ENCODE measurements at regions not wholly inside any gene's neighbourhood (a gene's known extent, or its start where the extent isn't known, plus 50 kb on each side); places are given as distances from the start of the nearest gene placed in this dataset.

GRCh38 chr14:106837870-106838269 lies 1311.5 kb downstream of the TMEM121 start:
- CTCF ChIA-PET = no interaction called here
- Histone ChIP-seq H3K4me1 (ENCODE audit: insufficient read depth, low read length) (peaks cover 11% of the 10 kb centered on the region), H3K9me2 (replicated peaks; ENCODE audit: low read length) (no peaks in the 10 kb centered on the region), H3K4me2 (ENCODE audit: low read length) (no peak overlapping the region), H4K20me1 (ENCODE audit: low read length) (no peaks in the 10 kb centered on the region), H3K36me3 (ENCODE audit: low read depth, low read length) (no peaks in the 10 kb centered on the region), H3K4me3 (ENCODE audit: low read length) (no peak overlapping the region), H3K79me2 (ENCODE audit: low read length) (no peaks in the 10 kb centered on the region), H3K27ac (ENCODE audit: low read length) (no peak overlapping the region), H3K9me3 (ENCODE audit: low read length) (no peaks in the 10 kb centered on the region), H3F3A (ENCODE audit: low read length, unreplicated experiment) (no peaks in the 10 kb centered on the region), H2AFZ (ENCODE audit: low read length) (no peak overlapping the region), H3K27me3 (ENCODE audit: low read length) (no peaks in the 10 kb centered on the region), H3K9ac (ENCODE audit: low read length) (no peak overlapping the region)
- TF ChIP-seq EZH2phosphoT487 (IDR thresholded peaks at IDR 0.05; ENCODE audit: borderline replicate concordance, low read length) = no peak
- TF ChIP-seq EZH2 (IDR thresholded peaks at IDR 0.05; ENCODE audit: low read length, unreplicated experiment) = no peak
- no peak for TF ChIP-seq CTCF (conservative IDR thresholded peaks at IDR 0.05; ENCODE audit: low read depth, low read length)
- no TSS peak for BruUV-seq (replicated peaks)
- DNase-seq (no peak), ATAC-seq (no peak)
- POLR2A ChIA-PET (ENCODE audit: unreplicated experiment) = no interaction called here
- intact Hi-C loops (cut with micrococcal nuclease) = no loop called here

GRCh38 chr14:106838991-106839769 lies 1312.8 kb downstream of the TMEM121 start:
- ATAC-seq = no peak
- H3K27ac ChIP-seq (ENCODE audit: low read length) = no peak overlapping the region
- H2AFZ ChIP-seq (ENCODE audit: low read length) = no peak overlapping the region
- DNase-seq = no peak
- H3F3A ChIP-seq (ENCODE audit: low read length, unreplicated experiment) = no peaks in the 10 kb centered on the region
- TF ChIP-seq EZH2 (IDR thresholded peaks at IDR 0.05; ENCODE audit: low read length, unreplicated experiment) = no peak
- no peak for TF ChIP-seq EZH2phosphoT487 (IDR thresholded peaks at IDR 0.05; ENCODE audit: borderline replicate concordance, low read length)
- TF ChIP-seq CTCF (conservative IDR thresholded peaks at IDR 0.05; ENCODE audit: low read depth, low read length) = no peak
- no peak overlapping the region for H3K4me2 ChIP-seq (ENCODE audit: low read length)
- no peak overlapping the region for H3K4me3 ChIP-seq (ENCODE audit: low read length)
- H3K4me1 ChIP-seq (ENCODE audit: insufficient read depth, low read length) = peaks cover 17% of the 10 kb centered on the region
- no peaks in the 10 kb centered on the region for H3K9me2 ChIP-seq (replicated peaks; ENCODE audit: low read length)
- ChIA-PET CTCF (no interaction called here), POLR2A (ENCODE audit: unreplicated experiment) (no interaction called here)
- no TSS peak for BruUV-seq (replicated peaks)
- H3K36me3 ChIP-seq (ENCODE audit: low read depth, low read length) = no peaks in the 10 kb centered on the region
- H4K20me1 ChIP-seq (ENCODE audit: low read length) = no peaks in the 10 kb centered on the region
- no peaks in the 10 kb centered on the region for H3K79me2 ChIP-seq (ENCODE audit: low read length)
- no peaks in the 10 kb centered on the region for H3K27me3 ChIP-seq (ENCODE audit: low read length)
- intact Hi-C loops (cut with micrococcal nuclease) = no loop called here
- H3K9ac ChIP-seq (ENCODE audit: low read length) = no peak overlapping the region
- H3K9me3 ChIP-seq (ENCODE audit: low read length) = no peaks in the 10 kb centered on the region

GRCh38 chr14:106840258-106840657 lies 1313.9 kb downstream of the TMEM121 start:
- Histone ChIP-seq H2AFZ (ENCODE audit: low read length) (no peak overlapping the region), H3K9ac (ENCODE audit: low read length) (no peak overlapping the region), H4K20me1 (ENCODE audit: low read length) (no peaks in the 10 kb centered on the region), H3K4me3 (ENCODE audit: low read length) (no peak overlapping the region), H3K27me3 (ENCODE audit: low read length) (no peaks in the 10 kb centered on the region), H3K79me2 (ENCODE audit: low read length) (no peaks in the 10 kb centered on the region), H3K9me3 (ENCODE audit: low read length) (no peaks in the 10 kb centered on the region), H3K4me2 (ENCODE audit: low read length) (no peak overlapping the region), H3K36me3 (ENCODE audit: low read depth, low read length) (no peaks in the 10 kb centered on the region), H3F3A (ENCODE audit: low read length, unreplicated experiment) (no peaks in the 10 kb centered on the region), H3K9me2 (replicated peaks; ENCODE audit: low read length) (no peaks in the 10 kb centered on the region), H3K27ac (ENCODE audit: low read length) (no peak overlapping the region), H3K4me1 (ENCODE audit: insufficient read depth, low read length) (peaks cover 23% of the 10 kb centered on the region)
- ChIA-PET POLR2A (ENCODE audit: unreplicated experiment) (no interaction called here), CTCF (no interaction called here)
- no peak for DNase-seq
- intact Hi-C loops (cut with micrococcal nuclease) = no loop called here
- TF ChIP-seq EZH2 (IDR thresholded peaks at IDR 0.05; ENCODE audit: low read length, unreplicated experiment) (no peak), CTCF (conservative IDR thresholded peaks at IDR 0.05; ENCODE audit: low read depth, low read length) (no peak), EZH2phosphoT487 (IDR thresholded peaks at IDR 0.05; ENCODE audit: borderline replicate concordance, low read length) (no peak)
- no TSS peak for BruUV-seq (replicated peaks)
- ATAC-seq = no peak
